ENCODE measurements at regions not wholly inside any gene's neighbourhood (a gene's known extent, or its start where the extent isn't known, plus 50 kb on each side); places are given as distances from the start of the nearest gene placed in this dataset.
"Not testable (repeated sequence)": the region's sequence is repeated elsewhere in the genome, so short reads cannot be mapped to it uniquely, and the experiment has no call there.

GRCh38 chr1:83398125-83398524 lies 600.8 kb downstream of the TTLL7 start:
- not testable (repeated sequence) for TF ChIP-seq CTCF, POLR2A, POLR2AphosphoS5 (IDR thresholded peaks at IDR 0.05)

Measured in upper lobe of left lung (tissue), 4 donors.